Ishikawa (cell line): ENCODE measurements at regions not wholly inside any gene's neighbourhood (a gene's known extent, or its start where the extent isn't known, plus 50 kb on each side); places are given as distances from the start of the nearest gene placed in this dataset.

Experiments used
- CEBPB ChIP-seq: IDR thresholded peaks from 2 replicates; pipeline ENCODE4 v1.6.1; 2012
- CREB1 ChIP-seq: IDR thresholded peaks from 2 replicates; pipeline ENCODE4 v1.6.1; 2012; ENCODE audit warnings: low read depth
- EGR1 ChIP-seq: IDR thresholded peaks from 2 replicates; pipeline ENCODE4 v1.6.1; 2012
- EP300 ChIP-seq: IDR thresholded peaks from 2 replicates; pipeline ENCODE4 v1.6.1; 2012; ENCODE audit warnings: borderline replicate concordance
- FOXM1 ChIP-seq: IDR thresholded peaks from 2 replicates; pipeline ENCODE4 v1.6.1; 2012; ENCODE audit warnings: low read depth, borderline replicate concordance
- NFIC ChIP-seq: IDR thresholded peaks from 2 replicates; pipeline ENCODE4 v1.6.1; 2012
- RAD21 ChIP-seq: IDR thresholded peaks from 2 replicates; pipeline ENCODE4 v1.6.1; 2012; ENCODE audit warnings: low read depth
- TAF1 ChIP-seq: IDR thresholded peaks from 2 replicates; pipeline ENCODE4 v1.6.1; 2012; ENCODE audit warnings: low read depth, mild to moderate bottlenecking
- TCF12 ChIP-seq: IDR thresholded peaks from 2 replicates; pipeline ENCODE4 v1.6.1; 2012; ENCODE audit warnings: low read depth
- TEAD4 ChIP-seq: IDR thresholded peaks from 2 replicates; pipeline ENCODE4 v1.6.1; 2012
- YY1 ChIP-seq: IDR thresholded peaks from 2 replicates; pipeline ENCODE4 v1.6.1; 2012; ENCODE audit warnings: low read depth
- ZBTB7A ChIP-seq: IDR thresholded peaks from 2 replicates; pipeline ENCODE4 v1.6.1; 2012; ENCODE audit warnings: low read depth
- TF ChIP-seq, protein P1 (sequence below): IDR thresholded peaks from 2 replicates; pipeline ENCODE4 v1.6.1; 2012
- TF ChIP-seq, protein P2 (sequence below): IDR thresholded peaks from 2 replicates; pipeline ENCODE4 v1.6.1; 2012; ENCODE audit warnings: low read depth, mild to moderate bottlenecking
- TF ChIP-seq, protein P3 (sequence below): IDR thresholded peaks from 2 replicates; pipeline ENCODE4 v1.6.1; 2012

DNA sequence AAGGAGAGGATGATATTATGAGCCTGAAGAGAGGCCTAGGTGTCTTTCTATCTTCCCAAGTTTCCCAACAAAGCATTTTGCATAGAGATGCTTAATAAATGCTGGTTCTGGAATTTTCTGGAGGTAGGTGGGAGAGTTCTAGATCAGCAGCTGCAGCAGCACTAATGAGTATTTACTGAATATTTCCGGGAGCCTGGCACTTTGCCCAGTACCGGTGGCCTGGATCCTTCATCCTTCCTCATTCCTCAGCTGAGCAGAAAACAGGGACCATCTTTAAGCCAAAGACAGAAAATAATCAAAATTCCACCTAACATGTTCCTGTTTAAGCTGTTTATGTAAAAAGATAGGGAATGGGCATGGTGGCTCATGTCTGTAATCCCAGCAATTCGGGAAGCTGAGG is 813.2 kb upstream of the AUTS2 start:
- no peak for TF ChIP-seq ZBTB7A
- no peak for TF ChIP-seq TAF1

DNA sequence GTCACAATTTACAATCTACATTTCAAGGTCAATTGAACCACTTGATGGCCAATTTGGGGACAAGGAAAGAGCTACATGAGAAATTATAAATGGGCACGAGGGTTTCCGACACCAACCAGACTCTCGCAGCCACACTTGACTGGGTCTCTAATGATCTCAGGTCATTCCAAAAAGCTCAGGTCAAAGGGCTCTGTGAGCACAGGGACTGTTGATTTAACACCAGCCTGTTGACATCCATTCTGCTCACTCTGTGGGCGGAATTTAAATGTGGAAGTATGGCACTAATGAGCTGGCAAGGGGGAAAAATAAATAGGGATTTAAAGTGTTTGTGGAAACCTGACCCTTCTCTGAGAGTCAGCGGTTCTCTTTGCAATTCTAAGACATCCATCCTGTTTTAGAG is 810.7 kb upstream of the AUTS2 start:
- TF ChIP-seq CEBPB (no peak), RAD21 (no peak), CREB1 (no peak), TCF12 (no peak), EGR1 (no peak), NFIC (no peak), TEAD4 (no peak), FOXM1 (no peak), ZBTB7A (no peak), EP300 (no peak)
- TF ChIP-seq, protein P1, sequence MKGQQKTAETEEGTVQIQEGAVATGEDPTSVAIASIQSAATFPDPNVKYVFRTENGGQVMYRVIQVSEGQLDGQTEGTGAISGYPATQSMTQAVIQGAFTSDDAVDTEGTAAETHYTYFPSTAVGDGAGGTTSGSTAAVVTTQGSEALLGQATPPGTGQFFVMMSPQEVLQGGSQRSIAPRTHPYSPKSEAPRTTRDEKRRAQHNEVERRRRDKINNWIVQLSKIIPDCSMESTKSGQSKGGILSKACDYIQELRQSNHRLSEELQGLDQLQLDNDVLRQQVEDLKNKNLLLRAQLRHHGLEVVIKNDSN = no peak
- TF ChIP-seq, protein P2, sequence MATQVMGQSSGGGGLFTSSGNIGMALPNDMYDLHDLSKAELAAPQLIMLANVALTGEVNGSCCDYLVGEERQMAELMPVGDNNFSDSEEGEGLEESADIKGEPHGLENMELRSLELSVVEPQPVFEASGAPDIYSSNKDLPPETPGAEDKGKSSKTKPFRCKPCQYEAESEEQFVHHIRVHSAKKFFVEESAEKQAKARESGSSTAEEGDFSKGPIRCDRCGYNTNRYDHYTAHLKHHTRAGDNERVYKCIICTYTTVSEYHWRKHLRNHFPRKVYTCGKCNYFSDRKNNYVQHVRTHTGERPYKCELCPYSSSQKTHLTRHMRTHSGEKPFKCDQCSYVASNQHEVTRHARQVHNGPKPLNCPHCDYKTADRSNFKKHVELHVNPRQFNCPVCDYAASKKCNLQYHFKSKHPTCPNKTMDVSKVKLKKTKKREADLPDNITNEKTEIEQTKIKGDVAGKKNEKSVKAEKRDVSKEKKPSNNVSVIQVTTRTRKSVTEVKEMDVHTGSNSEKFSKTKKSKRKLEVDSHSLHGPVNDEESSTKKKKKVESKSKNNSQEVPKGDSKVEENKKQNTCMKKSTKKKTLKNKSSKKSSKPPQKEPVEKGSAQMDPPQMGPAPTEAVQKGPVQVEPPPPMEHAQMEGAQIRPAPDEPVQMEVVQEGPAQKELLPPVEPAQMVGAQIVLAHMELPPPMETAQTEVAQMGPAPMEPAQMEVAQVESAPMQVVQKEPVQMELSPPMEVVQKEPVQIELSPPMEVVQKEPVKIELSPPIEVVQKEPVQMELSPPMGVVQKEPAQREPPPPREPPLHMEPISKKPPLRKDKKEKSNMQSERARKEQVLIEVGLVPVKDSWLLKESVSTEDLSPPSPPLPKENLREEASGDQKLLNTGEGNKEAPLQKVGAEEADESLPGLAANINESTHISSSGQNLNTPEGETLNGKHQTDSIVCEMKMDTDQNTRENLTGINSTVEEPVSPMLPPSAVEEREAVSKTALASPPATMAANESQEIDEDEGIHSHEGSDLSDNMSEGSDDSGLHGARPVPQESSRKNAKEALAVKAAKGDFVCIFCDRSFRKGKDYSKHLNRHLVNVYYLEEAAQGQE = no peak

DNA sequence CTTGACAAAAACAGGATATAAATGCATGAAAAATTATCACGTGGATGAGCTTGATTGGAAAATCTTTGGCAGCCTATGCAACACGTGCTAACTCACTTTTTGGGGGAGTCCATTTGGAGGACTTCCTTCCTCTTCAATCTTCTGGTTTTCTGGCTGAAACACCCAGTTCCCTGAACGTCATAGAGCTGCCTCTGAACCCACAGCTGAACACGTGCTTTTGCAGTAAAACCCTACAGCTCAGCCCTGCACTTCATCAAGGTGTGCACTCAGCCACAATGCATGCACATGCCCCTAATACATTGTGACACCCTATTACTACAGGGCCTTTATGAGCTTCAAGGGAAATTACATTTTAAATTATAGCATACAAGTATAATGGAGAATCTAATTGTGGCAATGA is 808.7 kb upstream of the AUTS2 start:
- TF ChIP-seq TCF12 (no peak), EP300 (no peak), ZBTB7A (no peak), CREB1 (no peak), TAF1 (no peak), YY1 (no peak), EGR1 (no peak), FOXM1 (no peak), CEBPB (no peak), NFIC (no peak), TEAD4 (no peak), RAD21 (no peak)
- TF ChIP-seq, protein P2 = no peak
- TF ChIP-seq, protein P1 = no peak
- TF ChIP-seq, protein P3, sequence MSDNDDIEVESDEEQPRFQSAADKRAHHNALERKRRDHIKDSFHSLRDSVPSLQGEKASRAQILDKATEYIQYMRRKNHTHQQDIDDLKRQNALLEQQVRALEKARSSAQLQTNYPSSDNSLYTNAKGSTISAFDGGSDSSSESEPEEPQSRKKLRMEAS = no peak

DNA sequence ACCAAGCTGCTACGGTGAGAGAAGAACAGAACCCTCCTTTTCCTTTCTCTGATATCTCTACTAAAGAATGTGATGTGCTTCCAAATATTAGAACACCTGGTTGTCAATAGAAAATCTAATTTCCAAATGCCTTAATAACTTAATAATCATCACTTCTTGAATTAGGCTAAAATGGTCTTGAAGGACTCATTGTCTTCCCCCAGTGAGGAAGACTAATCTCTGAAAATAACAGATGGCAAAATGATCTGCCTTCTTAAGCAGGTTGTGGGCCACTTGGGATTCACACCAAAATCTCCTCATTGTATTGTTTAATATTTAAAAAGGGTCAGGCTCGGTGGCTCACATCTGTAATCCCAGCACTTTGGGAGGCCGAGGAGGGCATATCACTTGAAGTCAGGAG is 805.9 kb upstream of the AUTS2 start:
- TF ChIP-seq TCF12 (no peak), CREB1 (no peak), NFIC (no peak)

DNA sequence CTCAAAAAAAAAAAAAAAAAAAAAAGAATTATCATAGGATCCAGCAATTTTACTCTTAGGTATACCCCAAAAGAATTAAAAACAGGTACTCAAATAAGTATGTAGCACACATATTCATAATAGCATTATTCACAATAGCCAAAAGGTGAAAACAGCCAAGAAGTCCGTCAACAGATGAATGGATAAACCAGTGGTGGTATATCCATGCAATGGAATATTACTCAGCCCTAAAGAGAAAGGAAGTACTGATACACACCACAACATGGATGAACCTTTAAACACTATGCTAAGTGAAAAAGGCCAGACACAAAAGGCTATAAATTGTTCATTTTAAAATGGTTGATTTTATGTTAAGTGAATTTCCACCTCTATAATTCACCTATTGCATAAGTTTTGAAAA is 804.8 kb upstream of the AUTS2 start:
- TF ChIP-seq YY1 = no peak
- TF ChIP-seq ZBTB7A = no peak
- TF ChIP-seq TCF12 = no peak
- TF ChIP-seq CREB1 = no peak
- no peak for TF ChIP-seq CEBPB
- TF ChIP-seq TAF1 = no peak
- TF ChIP-seq, protein P2 = no peak
- no peak for TF ChIP-seq NFIC
